Panc1 (cell line): ENCODE measurements at regions not wholly inside any gene's neighbourhood (a gene's known extent, or its start where the extent isn't known, plus 50 kb on each side); places are given as distances from the start of the nearest gene placed in this dataset.

Experiments
- ATAC-seq: fragments of 200-7000 bp; cut with Tn5 transposase; 2 replicates; pipeline ENCODE4 v1.9.1; 2020; ENCODE audit warnings: mild to moderate bottlenecking, moderate library complexity
- BruUV-seq: library from RNA; stranded (reverse); fragments of 400-500 nt; replicated peaks from 2 replicates; lab custom pipeline; 2021; lab: Mats Ljungman, UMichigan
- CTCF ChIA-PET: fragments of 300-600 bp; sonication (Branson Sonifier 250); formaldehyde crosslinking; loops from one replicate; lab custom pipeline; 2022; ENCODE audit warnings: antibody characterized with exemption; lab: Charles Lee
- POLR2A ChIA-PET: fragments of 300-600 bp; sonication (Branson Sonifier 250); formaldehyde crosslinking; loops from one replicate; lab custom pipeline; 2022; ENCODE audit warnings: antibody characterized with exemption; lab: Charles Lee
- DNase-seq: peaks from one replicate; pipeline ENCODE4 v3.0.0-alpha.2; 2010; ENCODE audit warnings: low read depth, low spot score
- H3K27ac ChIP-seq: 2 replicates; pipeline ENCODE4 v1.5.1; 2011; ENCODE audit warnings: mild to moderate bottlenecking, low read length, inconsistent platforms
- H3K27me3 ChIP-seq: fragments of 200-500 bp; sonication (Bioruptor generic); 2 replicates; pipeline ENCODE4 v1.6.0; 2014; ENCODE audit warnings: low read length, inconsistent platforms; ENCODE audit not compliant: control insufficient read depth, insufficient read depth
- H3K36me3 ChIP-seq: fragments of 200-500 bp; sonication (Bioruptor generic); 2 replicates; pipeline ENCODE4 v1.5.1; 2014; ENCODE audit warnings: inconsistent platforms, mild to moderate bottlenecking, low read length, moderate library complexity; ENCODE audit not compliant: control insufficient read depth, insufficient read depth
- H3K4me1 ChIP-seq: 2 replicates; pipeline ENCODE4 v1.5.1; 2011; ENCODE audit warnings: inconsistent platforms, mild to moderate bottlenecking, low read length, moderate library complexity; ENCODE audit not compliant: control insufficient read depth, insufficient read depth
- H3K4me3 ChIP-seq, 2 experiments: 2 replicates each; pipeline ENCODE4 v1.5.1; 2011 to 2012; ENCODE audit warnings: low read depth in 2 of 2, low read length in 2 of 2, mild to moderate bottlenecking in 2 of 2, inconsistent platforms in 1 of 2, moderate library complexity in 1 of 2
- H3K9me3 ChIP-seq: fragments of 200-500 bp; sonication (Bioruptor generic); 2 replicates; pipeline ENCODE4 v1.5.1; 2014; ENCODE audit warnings: low read depth, mild to moderate bottlenecking, inconsistent platforms, low read length, moderate library complexity; ENCODE audit not compliant: control insufficient read depth, insufficient read depth
- CTCF ChIP-seq: fragments of 450-650 bp; IDR thresholded peaks from 2 replicates; pipeline ENCODE4 v1.5.1; 2017; ENCODE audit warnings: mild to moderate bottlenecking
- POLR2AphosphoS5 ChIP-seq: IDR thresholded peaks from 2 replicates; pipeline ENCODE4 v1.6.1; 2012; ENCODE audit warnings: mild to moderate bottlenecking, low read depth, low read length, moderate library complexity
- REST ChIP-seq, 2 experiments: IDR thresholded peaks; 2 replicates each; pipeline ENCODE4 v1.6.1; 2011 to 2012; ENCODE audit warnings: low read depth in 2 of 2, control low read depth in 1 of 2, low read length in 1 of 2, mild to moderate bottlenecking in 1 of 2, moderate library complexity in 1 of 2; ENCODE audit not compliant: insufficient read depth in 1 of 2
- SIN3A ChIP-seq: IDR thresholded peaks from 2 replicates; pipeline ENCODE4 v1.6.1; 2012; ENCODE audit warnings: low read depth, mild to moderate bottlenecking, low read length, moderate library complexity, borderline replicate concordance; ENCODE audit not compliant: insufficient read depth
- TCF7L2 ChIP-seq: IDR thresholded peaks from 2 replicates; pipeline ENCODE4 v1.6.1; 2011; ENCODE audit warnings: mild to moderate bottlenecking, low read depth, low read length, inconsistent platforms
- in situ Hi-C: cut with HindIII; loops from 2 replicates; pipeline ENCODE4 v1.10.0; 2016; ENCODE audit warnings: low sequenced_read_pairs, low pct_unique_long_range_greater_than_20kb
- intact Hi-C: fragments of 100-400 bp; cut with micrococcal nuclease; formaldehyde crosslinking; loops from one replicate; pipeline ENCODE4 v1.10.0; 2022; ENCODE audit not compliant: unreplicated experiment

GRCh38 chr1:238063454-238063853, 172.7 kb upstream of the ZP4 start:
- Histone ChIP-seq H3K4me3 (no peak overlapping the region), H3K27me3 (no peaks in the 10 kb centered on the region), H3K9me3 (no peaks in the 10 kb centered on the region), H3K4me1 (no peaks in the 10 kb centered on the region), H3K36me3 (no peaks in the 10 kb centered on the region), H3K27ac (no peak overlapping the region)
- ATAC-seq (no peak), DNase-seq (no peak)
- in situ Hi-C loops: no loop called here
- BruUV-seq: no TSS peak
- TF ChIP-seq REST (IDR thresholded peaks at IDR 0.05; ENCODE audit: insufficient read depth in 1 of 2, low read depth in 2 of 2, low read length in 1 of 2): no peak
- no peak for TF ChIP-seq SIN3A
- TF ChIP-seq CTCF: no peak
- no peak for TF ChIP-seq TCF7L2
- TF ChIP-seq POLR2AphosphoS5: no peak
- intact Hi-C loops: no loop called here
- POLR2A ChIA-PET: no interaction called here
- CTCF ChIA-PET: no interaction called here

GRCh38 chr1:238061967-238062613, 171.4 kb upstream of the ZP4 start:
- no peak overlapping the region for H3K4me3 ChIP-seq
- ATAC-seq (no peak), DNase-seq (no peak)
- no peaks in the 10 kb centered on the region for H3K27me3 ChIP-seq
- no peaks in the 10 kb centered on the region for H3K36me3 ChIP-seq
- no peaks in the 10 kb centered on the region for H3K4me1 ChIP-seq
- POLR2A ChIA-PET: no interaction called here
- no peak overlapping the region for H3K27ac ChIP-seq
- CTCF ChIA-PET: no interaction called here
- TF ChIP-seq POLR2AphosphoS5 (no peak), TCF7L2 (no peak), SIN3A (no peak), REST (IDR thresholded peaks at IDR 0.05; ENCODE audit: insufficient read depth in 1 of 2, low read depth in 2 of 2, low read length in 1 of 2) (no peak), CTCF (no peak)
- in situ Hi-C loops: no loop called here
- no TSS peak for BruUV-seq
- intact Hi-C loops: no loop called here
- no peaks in the 10 kb centered on the region for H3K9me3 ChIP-seq
